Keratinocyte (primary cell): ENCODE measurements at regions not wholly inside any gene's neighbourhood (a gene's known extent, or its start where the extent isn't known, plus 50 kb on each side); places are given as distances from the start of the nearest gene placed in this dataset.

Experiments used
- EZH2 ChIP-seq: IDR thresholded peaks from one replicate; pipeline ENCODE4 v1.6.1; 2012; ENCODE audit warnings: inconsistent platforms, mild to moderate bottlenecking, low read length, moderate library complexity
- TF ChIP-seq, protein P1 (sequence below), 3 experiments: IDR thresholded peaks in 1 of 3; conservative IDR thresholded peaks in 1 of 3; optimal IDR thresholded peaks in 1 of 3; 2 replicates in 2 of 3; 3 replicates in 1 of 3; pipeline versions ENCODE3 to v1.5.1; 2011; ENCODE audit warnings: low read length in 3 of 3, mild to moderate bottlenecking in 3 of 3, moderate library complexity in 2 of 3, control low read depth in 1 of 3, inconsistent platforms in 1 of 3; ENCODE audit not compliant: insufficient read depth in 2 of 3; ENCODE audit errors: extremely low read depth in 1 of 3

DNA sequence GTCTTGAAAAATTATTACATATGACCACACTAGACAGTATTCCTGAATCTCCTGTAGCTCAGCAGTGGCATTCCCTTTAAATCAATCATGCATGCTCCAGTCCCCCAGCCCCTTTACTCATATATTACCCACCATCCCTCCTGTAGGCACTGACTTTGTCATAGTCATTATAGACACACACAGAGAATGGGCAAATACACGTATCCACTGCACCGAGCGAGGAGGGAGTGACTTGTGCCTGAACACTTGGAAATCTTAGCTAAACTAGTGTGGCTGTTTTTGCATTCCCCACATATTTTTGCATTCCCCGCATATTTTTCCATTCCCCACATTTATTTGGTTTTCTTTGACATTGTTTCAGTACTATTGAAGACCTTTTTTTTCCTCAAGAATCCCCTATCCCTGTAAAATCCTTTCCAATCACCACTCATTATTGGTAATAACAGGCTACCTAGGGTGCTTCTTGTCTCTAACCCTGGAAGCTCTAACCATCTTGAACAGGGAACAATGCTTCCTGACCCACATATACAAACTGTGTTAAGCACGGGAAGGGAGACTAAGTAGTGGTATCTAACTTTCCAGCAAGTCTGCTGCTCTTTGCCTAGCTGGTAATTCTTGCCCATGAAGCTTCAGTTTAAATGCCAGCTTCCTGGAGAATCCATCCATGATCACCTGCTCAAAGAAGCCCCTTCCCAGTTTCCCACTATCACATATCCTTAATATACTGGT lies 534.4 kb upstream of the CAMK1G start:
- TF ChIP-seq, protein P1, sequence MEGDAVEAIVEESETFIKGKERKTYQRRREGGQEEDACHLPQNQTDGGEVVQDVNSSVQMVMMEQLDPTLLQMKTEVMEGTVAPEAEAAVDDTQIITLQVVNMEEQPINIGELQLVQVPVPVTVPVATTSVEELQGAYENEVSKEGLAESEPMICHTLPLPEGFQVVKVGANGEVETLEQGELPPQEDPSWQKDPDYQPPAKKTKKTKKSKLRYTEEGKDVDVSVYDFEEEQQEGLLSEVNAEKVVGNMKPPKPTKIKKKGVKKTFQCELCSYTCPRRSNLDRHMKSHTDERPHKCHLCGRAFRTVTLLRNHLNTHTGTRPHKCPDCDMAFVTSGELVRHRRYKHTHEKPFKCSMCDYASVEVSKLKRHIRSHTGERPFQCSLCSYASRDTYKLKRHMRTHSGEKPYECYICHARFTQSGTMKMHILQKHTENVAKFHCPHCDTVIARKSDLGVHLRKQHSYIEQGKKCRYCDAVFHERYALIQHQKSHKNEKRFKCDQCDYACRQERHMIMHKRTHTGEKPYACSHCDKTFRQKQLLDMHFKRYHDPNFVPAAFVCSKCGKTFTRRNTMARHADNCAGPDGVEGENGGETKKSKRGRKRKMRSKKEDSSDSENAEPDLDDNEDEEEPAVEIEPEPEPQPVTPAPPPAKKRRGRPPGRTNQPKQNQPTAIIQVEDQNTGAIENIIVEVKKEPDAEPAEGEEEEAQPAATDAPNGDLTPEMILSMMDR (optimal IDR thresholded peaks at IDR 0.05 in 1 of 3, IDR thresholded peaks at IDR 0.05 in 1 of 3, conservative IDR thresholded peaks at IDR 0.05 in 1 of 3; ENCODE audit: extremely low read depth in 1 of 3, insufficient read depth in 2 of 3, low read length in 3 of 3), result no peak
- TF ChIP-seq EZH2, result no peak
